Fibroblast of villous mesenchyme (primary cell): ENCODE measurements at regions not wholly inside any gene's neighbourhood (a gene's known extent, or its start where the extent isn't known, plus 50 kb on each side); places are given as distances from the start of the nearest gene placed in this dataset.

Experiments used
- DNase-seq: peaks from one replicate; pipeline ENCODE4 v3.0.0-alpha.2; 2010; ENCODE audit warnings: low read depth
- H3K4me3 ChIP-seq: 2 replicates; pipeline ENCODE4 v1.5.1; 2011; ENCODE audit warnings: low read depth, mild to moderate bottlenecking, low read length
- TF ChIP-seq, protein P1 (sequence below): IDR thresholded peaks from 2 replicates; pipeline ENCODE4 v1.5.1; 2012; ENCODE audit warnings: low read depth, mild to moderate bottlenecking, low read length; ENCODE audit not compliant: insufficient read depth

DNA sequence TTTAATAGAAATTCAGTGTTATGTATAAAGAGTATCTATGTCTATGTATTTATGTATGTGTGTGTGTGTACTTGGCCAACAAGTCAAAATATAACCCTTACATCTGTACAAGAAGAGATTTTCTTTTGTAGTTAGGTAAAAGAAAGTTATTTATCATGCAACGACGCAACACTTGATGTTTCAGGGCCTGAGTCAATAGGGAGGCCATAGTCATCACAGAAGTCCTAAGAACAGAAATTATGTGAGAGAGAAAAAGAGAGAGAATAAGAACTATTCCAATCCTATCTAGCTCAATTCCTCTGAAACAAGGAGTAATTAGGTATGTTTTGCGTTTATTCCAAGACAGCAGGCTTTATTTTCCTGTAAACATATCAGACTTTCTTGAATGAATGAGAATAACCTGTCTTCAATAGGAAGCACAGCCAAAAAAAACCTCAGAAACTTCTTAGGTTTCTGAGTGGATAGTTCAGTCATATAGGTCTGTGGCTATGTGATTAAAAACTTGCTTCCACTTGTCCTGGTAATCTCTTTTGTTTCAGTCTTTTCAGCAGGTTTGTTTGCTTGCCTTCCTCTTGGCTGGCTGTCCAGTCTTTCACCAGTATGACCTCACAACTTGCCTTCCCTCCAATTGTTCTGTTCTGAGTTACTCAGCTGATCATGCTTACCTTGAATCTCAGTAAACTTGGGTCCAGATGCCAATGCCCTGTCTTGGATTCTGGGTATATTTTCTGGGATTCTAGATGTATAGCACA lies 382.4 kb upstream of the GBE1 start:
- no peak overlapping the region for H3K4me3 ChIP-seq
- TF ChIP-seq, protein P1, sequence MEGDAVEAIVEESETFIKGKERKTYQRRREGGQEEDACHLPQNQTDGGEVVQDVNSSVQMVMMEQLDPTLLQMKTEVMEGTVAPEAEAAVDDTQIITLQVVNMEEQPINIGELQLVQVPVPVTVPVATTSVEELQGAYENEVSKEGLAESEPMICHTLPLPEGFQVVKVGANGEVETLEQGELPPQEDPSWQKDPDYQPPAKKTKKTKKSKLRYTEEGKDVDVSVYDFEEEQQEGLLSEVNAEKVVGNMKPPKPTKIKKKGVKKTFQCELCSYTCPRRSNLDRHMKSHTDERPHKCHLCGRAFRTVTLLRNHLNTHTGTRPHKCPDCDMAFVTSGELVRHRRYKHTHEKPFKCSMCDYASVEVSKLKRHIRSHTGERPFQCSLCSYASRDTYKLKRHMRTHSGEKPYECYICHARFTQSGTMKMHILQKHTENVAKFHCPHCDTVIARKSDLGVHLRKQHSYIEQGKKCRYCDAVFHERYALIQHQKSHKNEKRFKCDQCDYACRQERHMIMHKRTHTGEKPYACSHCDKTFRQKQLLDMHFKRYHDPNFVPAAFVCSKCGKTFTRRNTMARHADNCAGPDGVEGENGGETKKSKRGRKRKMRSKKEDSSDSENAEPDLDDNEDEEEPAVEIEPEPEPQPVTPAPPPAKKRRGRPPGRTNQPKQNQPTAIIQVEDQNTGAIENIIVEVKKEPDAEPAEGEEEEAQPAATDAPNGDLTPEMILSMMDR, result no peak
- no peak for DNase-seq

DNA sequence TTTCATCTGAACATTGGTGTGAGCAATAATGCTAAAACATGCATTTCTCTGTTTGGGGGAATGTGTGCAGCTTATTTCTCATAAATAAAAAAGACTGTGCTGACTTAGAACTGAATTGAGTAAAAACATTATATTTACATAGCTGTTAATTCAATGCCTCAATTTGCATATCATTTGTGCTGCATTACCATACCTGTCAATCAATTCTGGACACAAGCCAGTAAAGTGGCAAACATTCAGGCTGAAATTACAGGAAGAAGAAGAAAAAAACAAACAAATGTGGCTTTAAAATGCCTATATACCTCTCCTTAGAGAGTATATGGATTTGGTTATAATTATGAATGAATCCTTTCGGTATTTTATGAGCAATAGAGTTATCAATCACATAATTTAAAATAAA lies 380.1 kb upstream of the GBE1 start:
- DNase-seq, result no peak

DNA sequence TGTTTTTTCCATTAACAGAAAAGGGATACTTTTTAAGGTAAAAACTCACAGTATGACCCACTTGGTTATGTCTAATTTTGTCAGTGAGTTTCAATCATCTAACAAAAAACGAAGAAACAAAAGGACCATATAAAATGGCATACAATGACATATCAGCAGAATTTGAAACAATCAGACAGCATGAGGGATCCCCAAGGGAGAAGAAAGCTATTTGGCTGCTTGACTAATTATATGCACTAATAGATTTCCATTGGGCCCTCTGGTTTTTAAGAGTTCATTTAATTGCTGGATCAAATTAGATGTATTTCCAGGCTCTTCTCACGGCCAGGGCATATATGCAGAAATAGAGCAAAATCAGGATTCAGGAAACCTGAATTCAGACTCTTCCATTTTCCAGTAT lies 376.4 kb upstream of the GBE1 start:
- no peak overlapping the region for H3K4me3 ChIP-seq
- TF ChIP-seq, protein P1, result no peak
- no peak for DNase-seq

More for the DNA sequence above, 380.1 kb upstream of the GBE1 start:
- H3K4me3 ChIP-seq, result no peak overlapping the region
- TF ChIP-seq, protein P1, result no peak

DNA sequence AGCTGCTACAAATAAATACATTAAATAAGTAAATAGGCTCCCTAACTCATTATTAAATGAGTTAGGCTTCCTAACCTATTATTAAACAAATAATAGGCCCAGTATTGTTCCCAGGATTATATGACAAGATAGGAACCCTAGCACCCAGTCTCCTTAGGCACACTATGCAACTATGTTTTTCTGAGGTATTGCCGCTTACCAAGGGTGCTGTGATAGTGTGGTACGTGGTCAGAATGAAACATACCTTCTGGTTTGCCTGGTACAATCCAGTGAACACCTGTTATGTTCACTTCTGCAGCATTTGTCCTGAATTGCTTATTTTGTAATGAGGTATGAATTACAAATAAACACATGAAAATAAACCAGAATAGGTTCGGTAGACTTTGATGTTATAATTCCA lies 375.6 kb upstream of the GBE1 start:
- TF ChIP-seq, protein P1, result no peak
- DNase-seq, result no peak
- H3K4me3 ChIP-seq, result no peak overlapping the region

DNA sequence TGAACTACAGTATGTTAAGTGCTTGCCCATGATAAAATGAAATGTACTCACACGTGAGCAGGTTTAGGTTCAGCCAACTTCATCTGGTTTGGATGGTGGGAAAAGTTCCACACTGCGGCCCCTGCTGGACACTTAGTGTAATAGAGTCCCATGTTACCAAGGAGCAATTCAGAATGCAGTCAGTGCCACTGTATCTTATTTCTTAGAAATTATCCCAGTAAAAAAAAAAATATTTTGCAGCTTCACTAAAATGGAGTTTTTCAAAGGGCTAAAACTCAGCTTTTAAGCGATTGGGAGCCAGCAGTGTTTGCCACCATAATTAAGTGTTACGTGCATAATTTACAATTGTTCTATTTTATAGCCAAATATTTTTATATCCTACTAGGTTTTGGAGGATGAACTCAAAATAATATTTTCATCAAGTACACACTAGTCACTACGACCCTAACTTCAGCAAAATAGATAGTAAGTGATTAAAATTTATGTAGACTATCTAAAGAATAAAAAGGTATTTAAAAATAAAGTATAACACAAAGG lies 371.7 kb upstream of the GBE1 start:
- H3K4me3 ChIP-seq, result no peak overlapping the region
- DNase-seq, result peak; percentile 59
- TF ChIP-seq, protein P1, result peak; percentile 89

DNA sequence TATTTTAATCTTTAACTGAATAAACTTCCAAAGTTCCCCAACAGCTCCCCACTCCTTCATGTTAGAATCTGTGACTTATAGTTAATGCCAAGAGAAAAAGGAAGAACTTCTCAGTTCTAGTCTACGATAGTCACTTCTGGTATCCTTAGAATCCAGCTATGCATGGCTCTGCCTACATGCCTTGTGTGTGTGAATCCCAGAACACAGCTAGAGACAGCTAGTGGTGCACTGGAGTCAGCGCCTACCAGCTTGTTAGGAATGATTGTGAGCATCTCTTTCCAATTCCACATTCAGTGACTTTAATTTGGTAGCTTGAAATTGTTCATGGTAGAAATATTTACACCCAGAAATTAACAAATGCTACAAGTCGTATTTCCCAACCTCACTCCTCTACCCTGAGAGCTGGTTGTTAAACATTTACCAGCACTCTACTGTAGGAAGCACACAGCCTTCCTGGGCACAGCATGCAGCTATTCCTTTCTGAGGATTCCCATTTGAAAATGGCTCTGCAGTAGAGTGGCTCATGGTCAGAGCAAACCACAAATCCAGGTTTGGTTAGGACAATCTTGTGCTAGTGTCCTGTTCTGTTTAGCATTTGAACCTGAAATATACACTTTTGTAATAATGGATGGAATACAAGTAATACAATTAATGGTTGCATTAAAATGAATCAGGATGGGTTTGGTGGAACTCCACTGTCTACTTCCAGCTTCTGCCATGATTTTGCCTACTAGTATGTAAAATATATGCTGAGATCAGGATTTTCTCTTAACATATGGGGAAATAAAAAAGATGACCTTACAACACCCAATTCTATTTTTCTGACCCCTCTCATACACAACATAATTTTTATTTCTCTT lies 371.0 kb upstream of the GBE1 start:
- no peak overlapping the region for H3K4me3 ChIP-seq
- TF ChIP-seq, protein P1, result no peak
- no peak for DNase-seq
